WTC11 (cell line): ENCODE measurements at regions not wholly inside any gene's neighbourhood (a gene's known extent, or its start where the extent isn't known, plus 50 kb on each side); places are given as distances from the start of the nearest gene placed in this dataset.
A peak's percentile ranks its signal among the peaks of the same experiment; 100 is the strongest.

Experiments used
- ATAC-seq: fragments of 200-7000 bp; cut with Tn5 transposase; 2 replicates; pipeline ENCODE4 v1.10.0; 2021; ENCODE audit warnings: mild to moderate bottlenecking, moderate library complexity
- CTCF ChIA-PET: fragments of 300-600 bp; sonication (Branson Sonifier 250); formaldehyde crosslinking; loops from one replicate; lab custom pipeline; 2021; ENCODE audit warnings: antibody characterized with exemption; lab: Charles Lee
- POLR2A ChIA-PET: fragments of 350-600 bp; sonication (Branson Sonifier 250); formaldehyde crosslinking; loops from one replicate; lab custom pipeline; 2021; ENCODE audit warnings: antibody characterized with exemption; lab: Charles Lee
- DNase-seq: peaks from one replicate; pipeline ENCODE4 v3.0.0; 2021; ENCODE audit warnings: low spot score
- H3K27ac Mint-ChIP-seq: 2 replicates; pipeline ENCODE4 v1.8.0; 2021; ENCODE audit warnings: mixed read lengths
- H3K27me3 Mint-ChIP-seq: 2 replicates; pipeline ENCODE4 v1.8.0; 2021; ENCODE audit warnings: low read depth, mild to moderate bottlenecking, moderate library complexity, mixed read lengths
- H3K36me3 Mint-ChIP-seq: 2 replicates; pipeline ENCODE4 v1.8.0; 2021; ENCODE audit warnings: mixed read lengths
- H3K4me1 Mint-ChIP-seq: 2 replicates; pipeline ENCODE4 v1.8.0; 2022; ENCODE audit warnings: mixed read lengths
- H3K4me3 Mint-ChIP-seq: 2 replicates; pipeline ENCODE4 v1.8.0; 2021; ENCODE audit warnings: mild to moderate bottlenecking, moderate library complexity, mixed read lengths
- H3K9me3 Mint-ChIP-seq: 2 replicates; pipeline ENCODE4 v1.8.0; 2021; ENCODE audit warnings: mixed read lengths
- ARID4B ChIP-seq: sonication (generic); formaldehyde crosslinking; IDR thresholded peaks from 2 replicates; pipeline ENCODE4 v1.8.0; 2023; ENCODE audit warnings: missing genetic modification reagents, mild to moderate bottlenecking, borderline replicate concordance
- CREB1 ChIP-seq: sonication (generic); formaldehyde crosslinking; IDR thresholded peaks from 2 replicates; pipeline ENCODE4 v1.8.0; 2023; ENCODE audit warnings: mild to moderate bottlenecking, missing genetic modification reagents
- CTCF ChIP-seq: fragments of 200-600 bp; IDR thresholded peaks from 2 replicates; pipeline ENCODE4 v1.8.0; 2022; ENCODE audit warnings: antibody characterized with exemption
- E2F1 ChIP-seq: sonication (generic); formaldehyde crosslinking; IDR thresholded peaks from 2 replicates; pipeline ENCODE4 v1.8.0; 2022; ENCODE audit warnings: mild to moderate bottlenecking, missing genetic modification reagents
- ERG ChIP-seq: fragments of 250-450 bp; sonication (Bioruptor Pico); IDR thresholded peaks from 2 replicates; pipeline ENCODE4 v1.8.0; 2021; ENCODE audit warnings: mild to moderate bottlenecking
- IRF2 ChIP-seq: sonication (generic); formaldehyde crosslinking; IDR thresholded peaks from 2 replicates; pipeline ENCODE4 v1.8.0; 2022; ENCODE audit warnings: low read depth, missing genetic modification reagents, borderline replicate concordance
- JUN ChIP-seq: sonication (generic); formaldehyde crosslinking; IDR thresholded peaks from 2 replicates; pipeline ENCODE4 v1.8.0; 2023; ENCODE audit warnings: mild to moderate bottlenecking, missing genetic modification reagents
- MAX ChIP-seq: sonication (generic); formaldehyde crosslinking; IDR thresholded peaks from 2 replicates; pipeline ENCODE4 v1.8.0; 2022; ENCODE audit warnings: mild to moderate bottlenecking, missing genetic modification reagents
- MLX ChIP-seq: sonication (generic); formaldehyde crosslinking; IDR thresholded peaks from 2 replicates; pipeline ENCODE4 v1.8.1; 2023; ENCODE audit warnings: mild to moderate bottlenecking, missing genetic modification reagents, moderate library complexity
- MXD4 ChIP-seq: fragments of 250-450 bp; sonication (Bioruptor Pico); IDR thresholded peaks from 2 replicates; pipeline ENCODE4 v1.8.0; 2021; ENCODE audit warnings: mild to moderate bottlenecking, moderate library complexity, borderline replicate concordance
- RELA ChIP-seq: sonication (generic); formaldehyde crosslinking; IDR thresholded peaks from 2 replicates; pipeline ENCODE4 v1.8.1; 2022; ENCODE audit warnings: missing genetic modification reagents, mild to moderate bottlenecking, borderline replicate concordance
- SOX15 ChIP-seq: fragments of 250-450 bp; sonication (Bioruptor Pico); IDR thresholded peaks from 2 replicates; pipeline ENCODE4 v1.9.0; 2021; ENCODE audit warnings: mild to moderate bottlenecking
- USF2 ChIP-seq: sonication (generic); formaldehyde crosslinking; IDR thresholded peaks from 2 replicates; pipeline ENCODE4 v1.8.1; 2023; ENCODE audit warnings: mild to moderate bottlenecking, missing genetic modification reagents, moderate library complexity
- ZBTB21 ChIP-seq: sonication (generic); formaldehyde crosslinking; IDR thresholded peaks from 2 replicates; pipeline ENCODE4 v1.8.1; 2023; ENCODE audit warnings: mild to moderate bottlenecking, missing genetic modification reagents, borderline replicate concordance
- ZNF416 ChIP-seq: fragments of 250-450 bp; sonication (Bioruptor Pico); IDR thresholded peaks from 2 replicates; pipeline ENCODE4 v1.9.0; 2021; ENCODE audit warnings: mild to moderate bottlenecking, inconsistent platforms
- ZNF512 ChIP-seq: sonication (generic); formaldehyde crosslinking; IDR thresholded peaks from 2 replicates; pipeline ENCODE4 v1.8.1; 2022; ENCODE audit warnings: missing genetic modification reagents, borderline replicate concordance

- Mint-ChIP-seq H3K27me3 (peaks cover 4% of the 10 kb centered on the region; the same call in 1 of the 2 replicates), H3K4me3 (no peak overlapping the region), H3K27ac (no peak overlapping the region), H3K36me3 (no peaks in the 10 kb centered on the region), H3K4me1 (peaks cover 23% of the 10 kb centered on the region), H3K9me3 (no peaks in the 10 kb centered on the region)
- ChIA-PET CTCF (interaction anchor here (1.2 to 3.6 kb wide), 3 partner anchors 10 to 66 kb away, joined by 4 to 22 read pairs (median 4); no protein-coding TSS in a partner anchor), POLR2A (no interaction called here)
- DNase-seq (no peak), ATAC-seq (no peak)
- no peak for TF ChIP-seq CTCF
Measured at GRCh38 chr2:60648191-60648590, 94.7 kb upstream of the BCL11A start.

- H3K4me3 Mint-ChIP-seq: no peak overlapping the region
- TF ChIP-seq ZNF512 (CRISPR knock-in tag): peak; percentile 91
- TF ChIP-seq ARID4B (CRISPR knock-in tag): no peak
- no peak for TF ChIP-seq SOX15 (CRISPR knock-in tag)
- no peak for TF ChIP-seq MXD4 (CRISPR knock-in tag)
- TF ChIP-seq RELA (CRISPR knock-in tag): no peak
- TF ChIP-seq JUN: no peak
- no peak for TF ChIP-seq IRF2 (CRISPR knock-in tag)
- TF ChIP-seq E2F1: no peak
- H3K4me1 Mint-ChIP-seq: peaks cover 14% of the 10 kb centered on the region
- no peak overlapping the region for H3K27ac Mint-ChIP-seq
- ChIA-PET CTCF (interaction anchor here (1.6 to 3.6 kb wide), 2 partner anchors 25 to 68 kb away, joined by 4 to 22 read pairs; no protein-coding TSS in a partner anchor), POLR2A (no interaction called here)
- H3K36me3 Mint-ChIP-seq: no peaks in the 10 kb centered on the region
- H3K9me3 Mint-ChIP-seq: no peaks in the 10 kb centered on the region
- ATAC-seq (no peak), DNase-seq (no peak)
- 0 out of 2 replicates have a peak, but pooled peaks cover 4% of the 10 kb centered on the region for H3K27me3 Mint-ChIP-seq
Measured at GRCh38 chr2:60649721-60650120, 96.3 kb upstream of the BCL11A start.

- Mint-ChIP-seq H3K27ac (no peak overlapping the region), H3K4me1 (peaks cover 13% of the 10 kb centered on the region), H3K36me3 (no peaks in the 10 kb centered on the region), H3K27me3 (0 out of 2 replicates have a peak, but pooled peaks cover 4% of the 10 kb centered on the region), H3K9me3 (no peaks in the 10 kb centered on the region), H3K4me3 (no peak overlapping the region)
- CTCF ChIA-PET: interaction anchor here (1.6 kb wide), 1 partner anchor 22 kb away, joined by 9 read pairs; no protein-coding TSS in a partner anchor
- POLR2A ChIA-PET: no interaction called here
- DNase-seq (no peak), ATAC-seq (no peak)
- TF ChIP-seq ZBTB21 (CRISPR knock-in tag) (no peak), CREB1 (no peak), MAX (CRISPR knock-in tag) (no peak), USF2 (no peak), MLX (CRISPR knock-in tag) (no peak), ZNF416 (CRISPR knock-in tag) (no peak), ERG (CRISPR knock-in tag) (no peak)
Measured at GRCh38 chr2:60652832-60653340, 99.4 kb upstream of the BCL11A start.
